ENCODE measurements at regions not wholly inside any gene's neighbourhood (a gene's known extent, or its start where the extent isn't known, plus 50 kb on each side); places are given as distances from the start of the nearest gene placed in this dataset.
"Not testable (repeated sequence)": the region's sequence is repeated elsewhere in the genome, so short reads cannot be mapped to it uniquely, and the experiment has no call there.

DNA sequence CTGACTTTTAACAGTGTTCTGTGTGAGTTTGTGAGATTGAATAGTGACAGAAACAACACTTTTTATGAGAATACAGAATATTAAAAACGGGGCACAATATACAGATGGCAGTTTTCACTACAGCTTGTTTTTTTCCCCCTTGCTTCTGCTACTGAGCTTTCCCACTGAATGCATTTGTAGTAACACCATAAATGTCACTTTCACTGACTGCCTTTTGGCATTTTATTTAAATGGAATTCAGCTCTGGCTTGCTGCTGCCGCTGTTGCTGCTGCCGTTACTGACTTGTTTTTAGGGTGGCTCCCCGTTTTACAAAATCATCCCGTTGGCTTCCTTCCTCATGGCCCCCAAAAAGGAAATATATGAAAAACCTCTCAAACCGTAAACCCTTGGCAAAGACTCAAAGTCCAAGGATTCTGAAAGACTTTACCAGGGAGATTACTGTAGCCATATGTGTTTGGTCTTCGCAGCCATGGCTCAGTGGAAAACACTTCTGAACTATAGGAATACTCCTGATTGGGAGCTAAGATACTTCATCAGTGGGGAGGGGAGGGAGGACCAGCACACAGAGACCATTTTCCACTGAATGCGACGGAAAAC, 151.0 kb downstream of the NUF2 start:
- no peak for DNase-seq (ENCODE audit: low read depth)

- DNase-seq (ENCODE audit: low read depth): no peak
These were observed 155.6 kb downstream of the NUF2 start for GRCh38 chr1:163477276-163477830.

DNA sequence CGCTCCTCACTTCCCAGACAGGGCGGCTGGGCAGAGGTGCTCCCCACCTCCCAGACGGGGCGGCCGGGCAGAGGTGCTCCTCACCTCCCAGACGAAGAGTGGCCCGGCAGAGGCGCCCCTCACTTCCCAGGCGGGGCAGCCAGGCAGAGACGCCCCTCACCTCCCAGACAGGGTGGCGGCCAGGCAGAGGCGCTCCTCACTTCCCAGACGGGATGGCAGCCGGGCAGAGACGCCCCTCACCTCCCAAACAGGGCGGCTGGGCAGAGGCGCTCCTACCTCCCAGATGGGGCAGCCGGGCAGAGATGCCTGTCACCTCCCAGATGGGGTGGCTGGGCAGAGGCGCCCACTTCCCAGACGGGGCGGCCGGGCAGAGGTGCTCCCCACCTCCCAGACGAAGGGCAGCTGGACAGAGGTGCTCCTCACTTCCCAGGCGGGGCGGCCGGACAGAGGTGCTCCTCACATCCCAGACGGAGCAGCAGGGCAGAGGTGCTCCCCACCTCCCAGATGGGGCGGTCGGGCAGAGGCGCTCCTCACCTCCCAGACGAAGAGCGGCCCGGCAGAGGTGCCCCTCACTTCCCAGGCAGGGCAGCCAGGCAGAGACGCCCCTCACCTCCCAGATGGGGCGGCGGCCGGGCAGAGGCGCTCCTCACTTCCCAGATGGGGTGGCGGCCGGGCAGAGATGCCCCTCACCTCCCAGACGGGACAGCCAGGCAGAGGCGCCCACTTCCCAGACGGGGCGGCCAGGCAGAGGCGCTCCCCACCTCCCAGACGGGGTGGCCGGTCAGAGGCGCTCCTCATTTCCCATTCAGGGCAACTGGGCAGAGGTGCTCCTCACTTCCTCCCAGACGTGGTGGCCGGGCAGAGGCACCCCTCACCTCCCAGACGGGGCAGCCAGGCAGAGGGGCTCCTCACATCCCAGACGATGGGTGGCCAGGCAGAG, 176.9 kb downstream of the NUF2 start:
- not testable (repeated sequence) for DNase-seq (ENCODE audit: low read depth)

DNA sequence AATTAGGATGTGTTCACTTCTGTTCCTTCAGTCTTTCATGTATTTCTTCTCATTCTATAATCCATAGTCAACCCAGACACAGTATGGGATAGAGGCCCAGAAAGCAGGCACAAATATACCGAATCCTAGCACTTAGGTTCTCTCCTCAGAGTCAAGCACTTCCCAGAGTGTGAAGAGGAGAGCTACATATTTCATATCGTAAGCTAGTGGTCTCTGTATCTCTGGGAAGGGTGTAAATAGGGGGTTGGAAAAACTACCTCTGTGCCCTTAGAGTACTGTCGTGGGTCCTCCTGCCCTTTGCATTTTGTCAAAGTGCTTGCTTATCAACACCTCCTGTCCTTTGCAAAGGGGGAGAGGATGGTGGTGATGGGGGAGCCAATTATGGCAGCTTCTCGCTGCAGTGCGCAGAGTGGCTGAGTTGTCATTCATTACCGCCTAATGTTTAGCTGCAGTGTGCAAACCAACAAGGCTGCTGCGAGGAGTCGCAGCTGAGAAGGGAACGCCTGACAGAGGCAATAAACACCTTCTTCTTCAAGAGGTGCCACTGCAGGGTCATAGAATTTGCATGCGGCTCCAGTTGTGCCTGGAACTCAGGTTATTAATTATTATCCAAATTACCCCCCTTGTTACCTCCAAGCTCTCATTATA, 182.7 kb downstream of the NUF2 start:
- no peak for DNase-seq (ENCODE audit: low read depth)

- no peak for DNase-seq (ENCODE audit: low read depth)
These were observed 187.4 kb downstream of the NUF2 start for GRCh38 chr1:163509114-163509513.

GRCh38 chr1:163512349-163512989, 190.7 kb downstream of the NUF2 start:
- DNase-seq (ENCODE audit: low read depth): no peak

DNA sequence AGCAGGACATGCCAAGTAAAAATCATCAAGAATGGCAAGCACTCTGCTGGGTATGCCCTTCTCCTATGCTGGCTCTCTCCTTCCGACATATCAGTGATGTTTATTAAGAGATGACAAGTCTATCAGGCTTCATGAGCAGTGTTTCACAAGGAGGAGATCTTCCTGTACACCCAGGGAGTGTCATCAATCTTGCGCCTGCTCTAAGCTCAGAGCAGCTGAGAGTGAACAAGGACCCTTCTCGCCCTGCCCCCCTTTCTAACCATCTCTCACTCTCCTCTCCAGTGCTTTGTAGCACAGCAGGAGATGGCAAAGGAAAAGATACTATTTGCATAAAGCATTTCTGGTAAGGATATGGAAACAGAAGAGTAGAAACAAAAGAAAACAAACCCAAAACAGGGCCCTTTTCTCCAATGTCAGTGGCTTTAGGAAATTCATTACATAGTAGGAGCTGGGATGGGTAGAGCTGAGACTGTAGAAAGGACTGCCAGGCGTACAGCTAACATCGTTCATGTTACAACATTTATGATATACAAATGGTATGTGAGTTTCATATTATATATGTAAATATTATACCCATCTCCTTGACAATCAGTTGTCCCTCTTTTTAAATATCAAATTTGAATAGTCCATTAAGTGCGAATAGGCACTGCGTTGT, 201.7 kb downstream of the NUF2 start:
- no peak for DNase-seq (ENCODE audit: low read depth)

DNA sequence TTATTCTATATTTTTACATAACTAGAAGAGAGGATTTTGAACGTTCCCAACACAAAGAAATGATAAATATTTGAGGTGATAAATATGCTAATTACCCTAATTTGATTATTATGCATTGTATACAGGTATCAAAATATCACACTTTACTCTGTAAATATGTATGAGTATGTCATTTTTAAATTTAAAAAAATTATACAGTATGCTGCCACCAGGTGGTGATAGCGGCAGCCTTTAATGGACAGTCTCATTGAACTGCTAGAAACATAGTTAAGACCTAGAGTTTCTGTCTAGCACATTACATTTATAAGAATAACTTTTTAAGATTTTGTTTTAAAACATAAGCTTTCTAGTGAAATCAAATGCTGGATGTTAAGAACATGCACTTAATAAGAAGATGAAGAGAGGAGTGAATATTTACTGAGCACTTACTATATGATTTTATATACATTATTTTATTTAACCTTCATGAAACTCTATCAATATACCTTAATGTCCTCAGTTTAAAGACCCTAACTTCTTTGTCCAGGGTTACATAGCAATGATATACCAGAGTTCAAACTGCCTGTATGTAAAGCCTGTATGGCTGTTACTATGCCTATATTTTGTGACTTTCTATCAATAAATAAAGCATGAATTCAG, 207.1 kb downstream of the NUF2 start:
- no peak for DNase-seq (ENCODE audit: low read depth)

- no peak for DNase-seq (ENCODE audit: low read depth)
These were observed 209.6 kb downstream of the NUF2 start for GRCh38 chr1:163531345-163531744.

GRCh38 chr1:163535401-163535800, 213.6 kb downstream of the NUF2 start:
- no peak for DNase-seq (ENCODE audit: low read depth)

DNA sequence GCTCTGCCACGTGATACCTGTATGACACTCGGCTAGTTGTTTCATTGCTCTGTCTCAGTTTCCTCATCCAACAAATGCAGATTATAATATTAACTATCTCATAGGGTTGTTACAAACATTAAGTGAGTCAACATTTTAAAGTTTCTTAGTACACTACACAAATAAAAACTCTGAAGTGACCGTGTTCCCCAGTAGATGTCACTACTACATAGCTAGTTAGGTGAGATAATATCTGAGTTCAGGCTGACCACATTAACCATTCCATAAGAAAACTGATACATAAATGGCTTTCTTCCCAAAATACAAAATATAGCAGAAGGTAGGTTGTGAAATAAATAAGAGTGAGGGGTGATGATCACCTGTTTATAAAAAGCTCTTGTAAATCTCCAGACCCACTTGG, 214.1 kb downstream of the NUF2 start:
- DNase-seq (ENCODE audit: low read depth): peak; percentile 17

GRCh38 chr1:163537809-163538208, 216.1 kb downstream of the NUF2 start:
- DNase-seq (ENCODE audit: low read depth): no peak

- DNase-seq (ENCODE audit: low read depth): no peak
These were observed 216.9 kb downstream of the NUF2 start for GRCh38 chr1:163538667-163539066.

- no peak for DNase-seq (ENCODE audit: low read depth)
These were observed 219.0 kb downstream of the NUF2 start for GRCh38 chr1:163540727-163541126.

DNA sequence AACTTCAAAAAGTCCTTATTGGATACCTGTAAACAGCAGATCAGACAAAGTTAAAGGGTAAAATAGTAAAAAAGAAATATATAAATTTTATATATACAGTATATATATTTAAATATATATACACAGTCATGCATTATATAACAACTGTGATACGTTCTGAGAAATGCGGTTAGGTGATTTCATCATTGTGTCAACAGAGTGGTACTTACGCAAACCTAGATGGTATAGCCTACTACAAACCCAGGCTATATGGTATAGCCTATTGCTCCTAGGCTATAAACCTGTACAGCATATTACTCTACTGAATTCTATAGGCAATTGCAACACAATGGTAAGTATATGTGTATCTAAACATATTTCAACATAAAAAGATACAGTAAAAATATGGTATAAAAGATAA, 222.7 kb downstream of the NUF2 start:
- no peak for DNase-seq (ENCODE audit: low read depth)

DNA sequence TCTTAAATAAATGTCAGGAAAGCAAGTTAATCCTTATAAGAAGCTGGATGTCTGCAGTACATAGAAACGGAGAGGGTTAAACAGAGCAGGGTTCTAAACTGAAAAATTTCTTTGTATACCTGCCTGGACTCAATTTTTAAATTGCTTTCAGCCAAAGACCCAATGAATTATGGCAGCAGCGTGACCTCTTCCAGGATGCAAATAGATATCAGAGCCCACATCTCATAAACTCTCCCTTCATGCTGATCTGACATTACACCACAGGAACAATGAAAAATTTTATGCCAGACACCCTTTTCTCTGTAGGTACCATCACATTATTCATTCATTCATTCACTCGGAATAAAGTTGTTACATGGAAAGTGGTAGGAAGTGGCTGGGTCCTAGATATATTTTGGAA, 236.4 kb downstream of the NUF2 start:
- DNase-seq (ENCODE audit: low read depth): no peak

GRCh38 chr1:163561580-163562295, 240.0 kb downstream of the NUF2 start:
- peak; percentile 1 for DNase-seq (ENCODE audit: low read depth)

DNA sequence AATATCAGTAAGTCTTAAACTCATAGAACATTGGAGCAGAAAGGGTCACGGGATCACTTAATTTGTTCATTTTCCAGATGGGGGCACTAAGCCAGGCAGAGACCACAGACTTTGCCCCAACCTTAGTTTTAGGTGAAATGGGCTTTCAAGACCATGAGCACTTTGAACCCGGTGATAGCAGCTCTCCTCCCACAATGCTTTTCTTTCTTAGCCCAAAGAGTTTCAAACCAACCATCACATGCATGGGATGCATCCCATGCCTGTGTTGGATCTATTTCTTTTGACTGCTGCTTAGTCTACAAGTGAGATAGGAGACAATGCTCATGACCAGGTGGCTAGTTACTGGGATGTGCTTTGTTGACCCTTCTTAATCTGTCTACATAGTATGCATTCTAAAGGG, 240.6 kb downstream of the NUF2 start:
- no peak for DNase-seq (ENCODE audit: low read depth)

DNA sequence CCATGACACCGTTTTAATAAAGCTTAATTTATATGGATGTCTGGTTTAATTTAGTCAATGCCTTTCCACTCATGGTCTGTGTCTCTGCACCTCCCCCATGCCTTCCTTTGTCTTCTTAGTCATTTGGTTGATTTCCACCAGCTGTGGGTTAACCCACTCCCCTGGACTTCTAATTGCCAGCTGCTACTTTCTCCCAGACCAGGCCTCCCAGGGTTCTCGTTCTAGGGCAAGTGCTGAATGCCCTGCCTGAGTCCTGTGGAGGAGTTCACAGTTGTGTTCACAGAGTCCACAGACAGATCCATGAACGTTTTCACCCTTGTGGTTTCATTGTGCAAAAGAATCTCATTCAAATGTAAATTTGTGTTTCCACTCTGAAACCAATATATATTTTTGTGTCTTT, 243.4 kb downstream of the NUF2 start:
- DNase-seq (ENCODE audit: low read depth): no peak

GRCh38 chr1:163570071-163570470, 248.3 kb downstream of the NUF2 start:
- DNase-seq (ENCODE audit: low read depth): no peak

GRCh38 chr1:163571950-163572349, 250.2 kb downstream of the NUF2 start:
- no peak for DNase-seq (ENCODE audit: low read depth)
